WTC11 (cell line): ENCODE measurements at regions not wholly inside any gene's neighbourhood (a gene's known extent, or its start where the extent isn't known, plus 50 kb on each side); places are given as distances from the start of the nearest gene placed in this dataset.

Source experiments
- ATAC-seq: fragments of 200-7000 bp; cut with Tn5 transposase; 2 replicates; pipeline ENCODE4 v1.10.0; 2021; ENCODE audit warnings: mild to moderate bottlenecking, moderate library complexity
- CTCF ChIA-PET: fragments of 300-600 bp; sonication (Branson Sonifier 250); formaldehyde crosslinking; loops from one replicate; lab custom pipeline; 2021; ENCODE audit warnings: antibody characterized with exemption; lab: Charles Lee
- POLR2A ChIA-PET: fragments of 350-600 bp; sonication (Branson Sonifier 250); formaldehyde crosslinking; loops from one replicate; lab custom pipeline; 2021; ENCODE audit warnings: antibody characterized with exemption; lab: Charles Lee
- DNase-seq: peaks from one replicate; pipeline ENCODE4 v3.0.0; 2021; ENCODE audit warnings: low spot score
- H3K27ac Mint-ChIP-seq: 2 replicates; pipeline ENCODE4 v1.8.0; 2021; ENCODE audit warnings: mixed read lengths
- H3K27me3 Mint-ChIP-seq: 2 replicates; pipeline ENCODE4 v1.8.0; 2021; ENCODE audit warnings: low read depth, mild to moderate bottlenecking, moderate library complexity, mixed read lengths
- H3K36me3 Mint-ChIP-seq: 2 replicates; pipeline ENCODE4 v1.8.0; 2021; ENCODE audit warnings: mixed read lengths
- H3K4me1 Mint-ChIP-seq: 2 replicates; pipeline ENCODE4 v1.8.0; 2022; ENCODE audit warnings: mixed read lengths
- H3K4me3 Mint-ChIP-seq: 2 replicates; pipeline ENCODE4 v1.8.0; 2021; ENCODE audit warnings: mild to moderate bottlenecking, moderate library complexity, mixed read lengths
- H3K9me3 Mint-ChIP-seq: 2 replicates; pipeline ENCODE4 v1.8.0; 2021; ENCODE audit warnings: mixed read lengths
- ATF1 ChIP-seq: sonication (generic); formaldehyde crosslinking; IDR thresholded peaks from 2 replicates; pipeline ENCODE4 v1.8.1; 2023; ENCODE audit warnings: mild to moderate bottlenecking, moderate library complexity, missing genetic modification reagents
- ELF4 ChIP-seq: sonication (generic); formaldehyde crosslinking; IDR thresholded peaks from 2 replicates; pipeline ENCODE4 v1.8.1; 2022; ENCODE audit warnings: low read depth, mild to moderate bottlenecking, moderate library complexity, missing genetic modification reagents
- ERG ChIP-seq: fragments of 250-450 bp; sonication (Bioruptor Pico); IDR thresholded peaks from 2 replicates; pipeline ENCODE4 v1.8.0; 2021; ENCODE audit warnings: mild to moderate bottlenecking
- PRRX2 ChIP-seq: fragments of 250-450 bp; sonication (Bioruptor Pico); IDR thresholded peaks from 2 replicates; pipeline ENCODE4 v1.8.0; 2021; ENCODE audit warnings: mild to moderate bottlenecking
- SMAD4 ChIP-seq: sonication (generic); formaldehyde crosslinking; IDR thresholded peaks from 2 replicates; pipeline ENCODE4 v1.8.0; 2022; ENCODE audit warnings: mild to moderate bottlenecking, missing genetic modification reagents
- SOX15 ChIP-seq: fragments of 250-450 bp; sonication (Bioruptor Pico); IDR thresholded peaks from 2 replicates; pipeline ENCODE4 v1.9.0; 2021; ENCODE audit warnings: mild to moderate bottlenecking
- USF1 ChIP-seq: sonication (generic); formaldehyde crosslinking; IDR thresholded peaks from 2 replicates; pipeline ENCODE4 v1.8.0; 2022; ENCODE audit warnings: mild to moderate bottlenecking, missing genetic modification reagents
- ZNF219 ChIP-seq: sonication (generic); formaldehyde crosslinking; IDR thresholded peaks from 2 replicates; pipeline ENCODE4 v1.8.0; 2023; ENCODE audit warnings: missing genetic modification reagents, mild to moderate bottlenecking, borderline replicate concordance
- ZNF416 ChIP-seq: fragments of 250-450 bp; sonication (Bioruptor Pico); IDR thresholded peaks from 2 replicates; pipeline ENCODE4 v1.9.0; 2021; ENCODE audit warnings: mild to moderate bottlenecking, inconsistent platforms
- ZSCAN18 ChIP-seq: fragments of 250-450 bp; sonication (Bioruptor Pico); IDR thresholded peaks from 2 replicates; pipeline ENCODE4 v2.1.2; 2022; ENCODE audit warnings: mild to moderate bottlenecking, moderate library complexity
- TF ChIP-seq, protein P1 (sequence below): sonication (generic); formaldehyde crosslinking; conservative IDR thresholded peaks from 2 replicates; pipeline ENCODE4 v1.8.1; 2023; ENCODE audit warnings: mild to moderate bottlenecking, low read depth, missing genetic modification reagents, moderate library complexity
- TF ChIP-seq, protein P2 (sequence below): fragments of 250-450 bp; sonication (Bioruptor Pico); conservative IDR thresholded peaks from 2 replicates; pipeline ENCODE4 v1.9.0; 2021; ENCODE audit warnings: mild to moderate bottlenecking
- TF ChIP-seq, protein P3 (sequence below): sonication (generic); formaldehyde crosslinking; IDR thresholded peaks from 2 replicates; pipeline ENCODE4 v1.8.0; 2023; ENCODE audit warnings: missing genetic modification reagents
- TF ChIP-seq, protein P4 (sequence below): fragments of 200-600 bp; IDR thresholded peaks from 2 replicates; pipeline ENCODE4 v1.8.0; 2022; ENCODE audit warnings: antibody characterized with exemption

DNA sequence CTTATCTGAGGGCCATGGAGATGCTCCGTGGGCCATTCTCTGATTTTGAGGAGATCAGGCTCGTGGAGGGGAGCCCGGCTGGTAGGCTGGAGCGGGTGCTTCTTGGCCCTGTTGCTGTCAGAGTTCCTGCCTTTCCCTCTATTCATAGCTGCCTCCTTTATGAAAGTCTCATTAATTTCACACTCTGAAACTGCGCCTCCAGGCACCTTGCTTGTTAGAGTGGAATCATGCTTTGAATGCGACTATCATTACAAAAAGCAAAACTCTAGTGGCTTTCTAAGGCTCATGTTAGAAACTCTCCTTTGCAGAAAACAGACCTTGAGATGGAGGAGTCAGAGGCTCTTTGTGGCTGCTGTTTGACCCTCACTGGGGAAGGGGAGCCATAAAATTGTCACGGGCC is 131.0 kb upstream of the SNTG2 start:
- H3K9me3 Mint-ChIP-seq, result peaks cover 6% of the 10 kb centered on the region; the same call in 1 of the 2 replicates
- DNase-seq (no peak), ATAC-seq (no peak)
- no peak overlapping the region for H3K4me3 Mint-ChIP-seq
- H3K27ac Mint-ChIP-seq, result no peak overlapping the region
- no peaks in the 10 kb centered on the region; the same call in 1 of the 2 replicates for H3K4me1 Mint-ChIP-seq
- POLR2A ChIA-PET, result no interaction called here
- H3K27me3 Mint-ChIP-seq, result peaks cover 4% of the 10 kb centered on the region; the same call in 1 of the 2 replicates
- no peak for TF ChIP-seq PRRX2
- H3K36me3 Mint-ChIP-seq, result no peaks in the 10 kb centered on the region
- CTCF ChIA-PET, result interaction anchor here (2.3 kb wide), 1 partner anchor 104 kb away, joined by 9 read pairs; no protein-coding TSS in a partner anchor

DNA sequence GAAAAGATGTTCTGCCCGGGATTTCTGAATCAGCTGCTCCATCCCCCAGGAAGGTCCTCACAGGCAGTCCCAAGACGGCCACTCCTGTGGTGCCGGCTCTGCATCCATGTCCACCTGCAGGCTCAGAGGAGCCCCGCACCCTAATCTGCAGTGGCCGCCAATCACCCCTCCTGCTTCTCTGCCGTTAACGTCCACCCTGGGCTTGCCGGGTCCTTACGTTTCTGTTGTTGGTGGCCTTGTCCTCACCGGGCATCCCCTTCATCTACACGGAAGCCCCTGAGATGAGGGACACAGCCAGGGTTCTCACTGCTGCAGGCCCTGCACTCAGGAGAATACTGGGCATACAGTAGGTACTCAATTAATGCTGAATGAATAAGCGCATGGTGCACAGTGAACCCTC is 131.5 kb upstream of the SNTG2 start:
- Mint-ChIP-seq H3K36me3 (no peaks in the 10 kb centered on the region), H3K4me1 (peaks cover 4% of the 10 kb centered on the region), H3K4me3 (no peak overlapping the region)
- ChIA-PET POLR2A (no interaction called here), CTCF (interaction anchor here (2.3 kb wide), 1 partner anchor 103 kb away, joined by 9 read pairs; no protein-coding TSS in a partner anchor)
- no peak for DNase-seq
- ATAC-seq, result no peak
- TF ChIP-seq ZNF416 (no peak), PRRX2 (no peak), ERG (CRISPR knock-in tag) (no peak), ZSCAN18 (CRISPR knock-in tag) (no peak), USF1 (CRISPR knock-in tag) (no peak), ELF4 (CRISPR knock-in tag) (no peak), SMAD4 (CRISPR knock-in tag) (no peak), SOX15 (CRISPR knock-in tag) (no peak), ATF1 (CRISPR knock-in tag) (no peak), ZNF219 (no peak)
- TF ChIP-seq, protein P1, sequence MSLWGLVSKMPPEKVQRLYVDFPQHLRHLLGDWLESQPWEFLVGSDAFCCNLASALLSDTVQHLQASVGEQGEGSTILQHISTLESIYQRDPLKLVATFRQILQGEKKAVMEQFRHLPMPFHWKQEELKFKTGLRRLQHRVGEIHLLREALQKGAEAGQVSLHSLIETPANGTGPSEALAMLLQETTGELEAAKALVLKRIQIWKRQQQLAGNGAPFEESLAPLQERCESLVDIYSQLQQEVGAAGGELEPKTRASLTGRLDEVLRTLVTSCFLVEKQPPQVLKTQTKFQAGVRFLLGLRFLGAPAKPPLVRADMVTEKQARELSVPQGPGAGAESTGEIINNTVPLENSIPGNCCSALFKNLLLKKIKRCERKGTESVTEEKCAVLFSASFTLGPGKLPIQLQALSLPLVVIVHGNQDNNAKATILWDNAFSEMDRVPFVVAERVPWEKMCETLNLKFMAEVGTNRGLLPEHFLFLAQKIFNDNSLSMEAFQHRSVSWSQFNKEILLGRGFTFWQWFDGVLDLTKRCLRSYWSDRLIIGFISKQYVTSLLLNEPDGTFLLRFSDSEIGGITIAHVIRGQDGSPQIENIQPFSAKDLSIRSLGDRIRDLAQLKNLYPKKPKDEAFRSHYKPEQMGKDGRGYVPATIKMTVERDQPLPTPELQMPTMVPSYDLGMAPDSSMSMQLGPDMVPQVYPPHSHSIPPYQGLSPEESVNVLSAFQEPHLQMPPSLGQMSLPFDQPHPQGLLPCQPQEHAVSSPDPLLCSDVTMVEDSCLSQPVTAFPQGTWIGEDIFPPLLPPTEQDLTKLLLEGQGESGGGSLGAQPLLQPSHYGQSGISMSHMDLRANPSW (CRISPR knock-in tag), result no peak
- TF ChIP-seq, protein P2, sequence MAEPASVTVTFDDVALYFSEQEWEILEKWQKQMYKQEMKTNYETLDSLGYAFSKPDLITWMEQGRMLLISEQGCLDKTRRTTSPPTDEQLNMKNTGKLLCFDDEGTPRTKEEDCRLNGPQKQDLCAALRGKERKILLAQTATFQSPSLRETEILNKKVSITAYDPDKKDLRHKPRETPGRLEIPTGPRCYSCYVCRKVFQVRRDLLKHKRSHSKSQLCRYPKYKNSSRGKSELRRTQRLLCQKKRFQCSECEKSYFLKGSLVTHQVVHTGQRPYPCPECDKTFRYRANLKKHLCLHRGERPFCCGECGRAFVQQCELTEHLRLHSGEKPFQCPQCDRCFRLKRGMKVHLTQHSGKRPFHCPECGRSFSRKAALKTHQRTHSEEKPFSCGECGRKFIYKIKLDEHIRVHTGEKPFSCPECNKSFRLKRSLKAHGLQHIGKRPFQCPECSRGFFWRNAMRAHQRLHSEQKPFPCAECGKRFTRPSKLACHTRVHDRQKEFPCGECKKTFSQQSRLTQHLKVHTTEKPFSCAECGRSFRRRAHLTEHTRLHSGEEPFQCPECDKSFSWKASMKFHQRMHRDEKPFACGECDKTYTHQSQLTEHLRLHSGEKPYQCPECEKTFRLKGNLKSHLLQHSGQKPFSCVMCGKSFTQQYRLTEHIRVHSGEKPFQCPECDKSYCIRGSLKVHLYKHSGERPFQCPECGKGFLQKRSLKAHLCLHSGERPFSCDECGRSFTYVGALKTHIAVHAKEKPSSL (CRISPR knock-in tag), result no peak
- TF ChIP-seq, protein P3, sequence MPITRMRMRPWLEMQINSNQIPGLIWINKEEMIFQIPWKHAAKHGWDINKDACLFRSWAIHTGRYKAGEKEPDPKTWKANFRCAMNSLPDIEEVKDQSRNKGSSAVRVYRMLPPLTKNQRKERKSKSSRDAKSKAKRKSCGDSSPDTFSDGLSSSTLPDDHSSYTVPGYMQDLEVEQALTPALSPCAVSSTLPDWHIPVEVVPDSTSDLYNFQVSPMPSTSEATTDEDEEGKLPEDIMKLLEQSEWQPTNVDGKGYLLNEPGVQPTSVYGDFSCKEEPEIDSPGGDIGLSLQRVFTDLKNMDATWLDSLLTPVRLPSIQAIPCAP (CRISPR knock-in tag), result no peak
- TF ChIP-seq, protein P4, sequence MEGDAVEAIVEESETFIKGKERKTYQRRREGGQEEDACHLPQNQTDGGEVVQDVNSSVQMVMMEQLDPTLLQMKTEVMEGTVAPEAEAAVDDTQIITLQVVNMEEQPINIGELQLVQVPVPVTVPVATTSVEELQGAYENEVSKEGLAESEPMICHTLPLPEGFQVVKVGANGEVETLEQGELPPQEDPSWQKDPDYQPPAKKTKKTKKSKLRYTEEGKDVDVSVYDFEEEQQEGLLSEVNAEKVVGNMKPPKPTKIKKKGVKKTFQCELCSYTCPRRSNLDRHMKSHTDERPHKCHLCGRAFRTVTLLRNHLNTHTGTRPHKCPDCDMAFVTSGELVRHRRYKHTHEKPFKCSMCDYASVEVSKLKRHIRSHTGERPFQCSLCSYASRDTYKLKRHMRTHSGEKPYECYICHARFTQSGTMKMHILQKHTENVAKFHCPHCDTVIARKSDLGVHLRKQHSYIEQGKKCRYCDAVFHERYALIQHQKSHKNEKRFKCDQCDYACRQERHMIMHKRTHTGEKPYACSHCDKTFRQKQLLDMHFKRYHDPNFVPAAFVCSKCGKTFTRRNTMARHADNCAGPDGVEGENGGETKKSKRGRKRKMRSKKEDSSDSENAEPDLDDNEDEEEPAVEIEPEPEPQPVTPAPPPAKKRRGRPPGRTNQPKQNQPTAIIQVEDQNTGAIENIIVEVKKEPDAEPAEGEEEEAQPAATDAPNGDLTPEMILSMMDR, result no peak
- TF ChIP-seq, all 79 proteins: peak for 0
- no peak overlapping the region for H3K27ac Mint-ChIP-seq
- H3K9me3 Mint-ChIP-seq, result peaks cover 6% of the 10 kb centered on the region; the same call in 1 of the 2 replicates
- H3K27me3 Mint-ChIP-seq, result peaks cover 4% of the 10 kb centered on the region; the same call in 1 of the 2 replicates
